ENCODE measurements at regions not wholly inside any gene's neighbourhood (a gene's known extent, or its start where the extent isn't known, plus 50 kb on each side); places are given as distances from the start of the nearest gene placed in this dataset.

DNA sequence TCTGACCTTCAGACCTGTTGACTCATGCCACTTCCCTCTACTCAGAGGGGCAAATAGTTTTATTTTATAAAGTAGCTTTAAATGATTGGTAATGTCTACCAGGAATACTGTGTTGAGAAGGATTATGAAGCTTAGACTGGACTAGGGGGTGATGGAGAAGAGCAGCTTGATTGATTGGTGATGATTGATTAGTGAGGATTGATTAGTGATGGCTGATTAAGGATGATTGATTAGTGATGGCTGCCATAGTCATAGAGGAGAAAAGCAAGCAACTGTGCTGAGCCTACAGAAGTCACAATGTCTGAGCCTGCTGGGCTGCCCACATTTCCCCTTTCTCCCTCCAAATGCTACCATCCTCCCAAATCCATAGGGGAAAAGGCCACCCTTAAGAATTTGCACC is 206.8 kb upstream of the SALL1 start:
- Histone ChIP-seq H3K9me3 (replicated peaks) (no peaks in the 10 kb centered on the region), H3K4me1 (no peaks in the 10 kb centered on the region), H3K36me3 (no peaks in the 10 kb centered on the region), H3K27me3 (ENCODE audit: low read depth) (no peaks in the 10 kb centered on the region), H3K27ac (replicated peaks) (no peak overlapping the region), H3K4me3 (no peak overlapping the region)
- TF ChIP-seq, protein P1, sequence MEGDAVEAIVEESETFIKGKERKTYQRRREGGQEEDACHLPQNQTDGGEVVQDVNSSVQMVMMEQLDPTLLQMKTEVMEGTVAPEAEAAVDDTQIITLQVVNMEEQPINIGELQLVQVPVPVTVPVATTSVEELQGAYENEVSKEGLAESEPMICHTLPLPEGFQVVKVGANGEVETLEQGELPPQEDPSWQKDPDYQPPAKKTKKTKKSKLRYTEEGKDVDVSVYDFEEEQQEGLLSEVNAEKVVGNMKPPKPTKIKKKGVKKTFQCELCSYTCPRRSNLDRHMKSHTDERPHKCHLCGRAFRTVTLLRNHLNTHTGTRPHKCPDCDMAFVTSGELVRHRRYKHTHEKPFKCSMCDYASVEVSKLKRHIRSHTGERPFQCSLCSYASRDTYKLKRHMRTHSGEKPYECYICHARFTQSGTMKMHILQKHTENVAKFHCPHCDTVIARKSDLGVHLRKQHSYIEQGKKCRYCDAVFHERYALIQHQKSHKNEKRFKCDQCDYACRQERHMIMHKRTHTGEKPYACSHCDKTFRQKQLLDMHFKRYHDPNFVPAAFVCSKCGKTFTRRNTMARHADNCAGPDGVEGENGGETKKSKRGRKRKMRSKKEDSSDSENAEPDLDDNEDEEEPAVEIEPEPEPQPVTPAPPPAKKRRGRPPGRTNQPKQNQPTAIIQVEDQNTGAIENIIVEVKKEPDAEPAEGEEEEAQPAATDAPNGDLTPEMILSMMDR (IDR thresholded peaks at IDR 0.05; ENCODE audit: borderline replicate concordance), result no peak
- DNase-seq, result no peak
- intact Hi-C loops (cut with micrococcal nuclease), result no loop called here

DNA sequence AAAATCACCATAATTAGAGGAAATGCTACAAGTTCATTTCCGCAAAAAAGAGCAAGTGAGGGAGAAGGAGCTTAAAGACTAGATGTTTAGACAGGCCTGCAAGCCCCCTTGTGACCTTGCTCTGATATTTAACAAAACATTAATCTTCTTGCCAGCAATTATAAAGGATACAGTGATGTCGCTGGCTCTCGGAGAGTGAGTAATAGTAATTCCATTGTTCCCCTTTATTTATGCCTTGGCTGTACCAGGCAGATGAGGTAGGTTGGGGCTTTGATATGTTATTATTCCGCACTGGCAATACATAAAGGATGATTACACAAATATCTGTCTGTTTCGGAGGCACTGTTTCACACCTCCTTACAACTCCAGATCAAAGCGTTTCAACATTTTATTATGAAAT is 204.8 kb upstream of the SALL1 start:
- no peaks in the 10 kb centered on the region for H3K4me1 ChIP-seq
- H3K36me3 ChIP-seq, result no peaks in the 10 kb centered on the region
- TF ChIP-seq, protein P1 (IDR thresholded peaks at IDR 0.05; ENCODE audit: borderline replicate concordance), result no peak
- intact Hi-C loops (cut with micrococcal nuclease), result no loop called here
- H3K4me3 ChIP-seq, result no peak overlapping the region
- DNase-seq, result no peak
- no peaks in the 10 kb centered on the region for H3K9me3 ChIP-seq (replicated peaks)
- no peaks in the 10 kb centered on the region for H3K27me3 ChIP-seq (ENCODE audit: low read depth)
- no peak overlapping the region for H3K27ac ChIP-seq (replicated peaks)

DNA sequence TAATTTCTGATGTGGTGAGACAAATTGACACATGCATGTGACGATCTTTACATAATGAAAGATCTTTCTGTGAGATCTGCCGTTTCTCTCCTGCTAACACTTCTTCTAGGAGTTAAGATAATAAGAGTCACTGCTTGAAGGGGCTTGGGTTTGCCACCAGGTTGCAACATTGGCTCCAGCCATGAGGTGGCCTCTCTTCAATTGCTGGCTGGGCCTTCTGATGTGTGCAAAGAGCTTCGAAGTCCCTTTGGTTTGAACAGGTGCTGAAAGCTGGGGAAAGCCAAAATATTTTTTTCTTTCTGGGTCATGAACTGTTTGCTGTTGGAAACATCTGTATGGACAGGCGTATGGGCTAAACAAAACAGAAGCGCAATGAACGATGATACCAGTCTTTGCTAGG is 204.1 kb upstream of the SALL1 start:
- H3K27ac ChIP-seq (replicated peaks), result no peak overlapping the region
- no peaks in the 10 kb centered on the region for H3K4me1 ChIP-seq
- TF ChIP-seq, protein P1 (IDR thresholded peaks at IDR 0.05; ENCODE audit: borderline replicate concordance), result no peak
- H3K9me3 ChIP-seq (replicated peaks), result no peaks in the 10 kb centered on the region
- H3K4me3 ChIP-seq, result no peak overlapping the region
- no peaks in the 10 kb centered on the region for H3K36me3 ChIP-seq
- intact Hi-C loops (cut with micrococcal nuclease), result no loop called here
- no peaks in the 10 kb centered on the region for H3K27me3 ChIP-seq (ENCODE audit: low read depth)
- DNase-seq, result no peak

DNA sequence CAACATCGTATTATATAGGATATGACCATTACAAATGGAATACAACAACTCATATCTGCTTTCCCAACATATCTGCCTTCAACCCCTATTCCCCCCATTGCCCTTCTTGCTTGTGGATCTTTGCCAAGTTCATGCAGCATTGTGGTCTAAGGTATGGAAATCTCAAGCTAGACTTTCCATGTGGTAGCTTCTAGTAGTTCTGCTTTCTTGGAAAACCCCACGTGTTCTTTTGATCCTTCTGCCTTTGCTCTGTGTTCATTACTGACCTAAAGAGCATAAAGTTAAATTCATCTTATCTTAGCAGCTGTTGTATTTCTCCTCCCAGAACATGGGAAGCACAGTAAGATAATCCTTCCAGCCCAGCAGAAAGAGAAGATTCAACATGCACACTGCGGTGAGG is 202.0 kb upstream of the SALL1 start:
- Histone ChIP-seq H3K27ac (replicated peaks) (no peak overlapping the region), H3K27me3 (ENCODE audit: low read depth) (no peaks in the 10 kb centered on the region), H3K4me3 (no peak overlapping the region), H3K9me3 (replicated peaks) (no peaks in the 10 kb centered on the region), H3K36me3 (no peaks in the 10 kb centered on the region), H3K4me1 (no peaks in the 10 kb centered on the region)
- intact Hi-C loops (cut with micrococcal nuclease), result no loop called here
- DNase-seq, result no peak
- TF ChIP-seq, protein P1 (IDR thresholded peaks at IDR 0.05; ENCODE audit: borderline replicate concordance), result no peak

GRCh38 chr16:51349626-51350025 is 198.6 kb upstream of the SALL1 start:
- no peak overlapping the region for H3K4me3 ChIP-seq
- H3K36me3 ChIP-seq, result no peaks in the 10 kb centered on the region
- H3K27ac ChIP-seq (replicated peaks), result no peak overlapping the region
- no peaks in the 10 kb centered on the region for H3K27me3 ChIP-seq (ENCODE audit: low read depth)
- intact Hi-C loops (cut with micrococcal nuclease), result no loop called here
- no peaks in the 10 kb centered on the region for H3K9me3 ChIP-seq (replicated peaks)
- no peak for DNase-seq
- TF ChIP-seq, protein P1 (IDR thresholded peaks at IDR 0.05; ENCODE audit: borderline replicate concordance), result no peak
- no peaks in the 10 kb centered on the region for H3K4me1 ChIP-seq

DNA sequence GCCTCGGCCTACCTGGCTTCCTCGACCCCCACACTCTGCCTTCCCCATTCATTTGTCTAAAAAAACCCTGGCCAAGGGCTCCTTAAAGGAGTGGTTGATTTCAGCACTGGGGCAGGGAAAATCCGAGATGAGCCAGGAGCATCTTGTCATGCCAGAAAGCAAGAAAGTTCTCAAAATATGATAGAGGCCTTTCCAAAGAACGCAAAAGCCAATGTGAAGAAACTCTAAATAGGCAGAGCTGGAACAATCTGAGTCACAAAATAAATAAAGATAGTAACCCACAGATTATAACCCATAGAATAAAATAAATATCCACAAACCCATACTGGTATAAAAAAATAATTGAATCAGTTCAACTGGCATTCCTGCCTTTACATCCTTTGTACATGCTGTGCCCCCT is 192.3 kb upstream of the SALL1 start:
- Histone ChIP-seq H3K9me3 (replicated peaks) (no peaks in the 10 kb centered on the region), H3K36me3 (no peaks in the 10 kb centered on the region), H3K4me3 (no peak overlapping the region), H3K27me3 (ENCODE audit: low read depth) (no peaks in the 10 kb centered on the region), H3K27ac (replicated peaks) (no peak overlapping the region), H3K4me1 (no peaks in the 10 kb centered on the region)
- DNase-seq, result no peak
- TF ChIP-seq, protein P1 (IDR thresholded peaks at IDR 0.05; ENCODE audit: borderline replicate concordance), result no peak
- intact Hi-C loops (cut with micrococcal nuclease), result no loop called here

Data from left ventricle myocardium inferior (tissue), 1 donor.